MG63 (cell line): ENCODE measurements at regions not wholly inside any gene's neighbourhood (a gene's known extent, or its start where the extent isn't known, plus 50 kb on each side); places are given as distances from the start of the nearest gene placed in this dataset.
A peak's percentile ranks its signal among the peaks of the same experiment; 100 is the strongest.
"Not testable (repeated sequence)": the region's sequence is repeated elsewhere in the genome, so short reads cannot be mapped to it uniquely, and the experiment has no call there.

Source experiments
- DNase-seq: peaks from one replicate; pipeline ENCODE4 v3.0.0-alpha.2; 2020
- H3K27me3 ChIP-seq: fragments of 250-450 bp; sonication (Bioruptor Pico); 2 replicates; pipeline ENCODE4 v1.5.1; 2020; ENCODE audit warnings: mild to moderate bottlenecking, moderate library complexity
- H3K36me3 ChIP-seq: fragments of 250-450 bp; sonication (Bioruptor Pico); 2 replicates; pipeline ENCODE4 v1.5.1; 2020; ENCODE audit warnings: mild to moderate bottlenecking, moderate library complexity
- H3K4me3 ChIP-seq: fragments of 250-450 bp; sonication (Bioruptor Pico); 2 replicates; pipeline ENCODE4 v1.5.1; 2020; ENCODE audit warnings: mild to moderate bottlenecking, moderate library complexity
- H3K9me3 ChIP-seq: fragments of 250-450 bp; sonication (Bioruptor Pico); 2 replicates; pipeline ENCODE4 v1.5.1; 2020; ENCODE audit warnings: mild to moderate bottlenecking, moderate library complexity

DNA sequence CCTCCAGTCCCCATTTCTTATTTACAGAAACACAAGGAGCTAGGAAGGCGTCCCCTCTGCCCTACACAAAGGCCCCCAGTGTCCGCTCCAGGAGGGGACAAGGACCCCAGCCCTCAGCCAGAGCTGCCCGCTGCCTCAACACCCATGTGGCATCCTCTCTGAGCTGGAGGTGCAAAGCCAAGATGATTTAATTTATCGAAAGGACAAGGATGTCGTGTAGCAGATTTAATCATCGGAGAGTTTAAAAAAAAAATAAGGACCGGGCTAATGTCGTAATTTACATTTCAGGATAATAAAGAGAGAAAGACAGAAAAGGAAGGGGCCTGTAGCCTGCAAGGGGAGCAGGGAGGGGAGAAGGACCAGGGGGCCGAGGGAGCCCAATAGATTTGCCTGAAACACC lies 68.3 kb upstream of the CASZ1 start:
- H3K9me3 ChIP-seq, result no peaks in the 10 kb centered on the region
- DNase-seq, result no peak
- H3K27me3 ChIP-seq, result no peaks in the 10 kb centered on the region
- no peaks in the 10 kb centered on the region for H3K36me3 ChIP-seq
- H3K4me3 ChIP-seq, result no peak overlapping the region

DNA sequence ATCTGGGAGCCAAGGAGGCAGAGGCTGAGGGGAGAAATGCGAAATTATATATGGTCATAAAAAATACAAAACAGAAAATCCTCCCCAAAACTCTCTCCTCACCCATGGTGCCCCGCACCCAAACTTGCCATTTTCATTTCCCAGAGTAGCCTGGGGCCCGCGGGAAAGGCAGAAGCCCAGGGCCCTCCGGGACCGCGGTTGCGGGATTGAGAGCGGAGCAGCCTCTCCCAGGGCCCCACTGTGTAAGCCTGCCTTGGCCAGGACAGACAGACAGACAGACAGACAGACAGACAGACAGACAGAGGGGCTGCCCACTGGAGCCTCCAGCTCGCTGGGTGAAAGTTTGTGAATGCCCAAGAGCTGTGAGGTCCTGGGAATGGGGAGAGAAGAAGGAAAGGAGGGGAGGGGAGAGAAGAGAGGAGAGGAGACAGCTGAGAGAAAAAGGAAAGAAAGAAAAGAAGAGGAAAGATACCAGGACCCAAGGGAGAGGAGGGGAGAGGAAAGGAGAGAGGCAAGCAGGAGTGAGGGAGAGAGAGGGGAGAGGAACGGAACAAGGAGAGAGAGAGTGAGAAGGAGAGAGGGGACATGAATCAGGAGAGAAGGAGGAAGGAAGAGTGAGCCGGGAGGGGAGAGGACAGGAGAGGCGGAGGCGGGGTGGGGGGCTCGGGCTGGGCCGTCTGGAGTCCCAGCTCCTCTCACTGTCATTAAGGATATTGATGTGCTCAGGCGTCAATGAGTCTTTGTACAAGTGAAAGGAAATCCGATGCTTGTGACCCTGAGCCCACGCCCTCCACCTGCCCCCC lies 69.3 kb upstream of the CASZ1 start:
- no peak for DNase-seq
- no peak overlapping the region for H3K4me3 ChIP-seq
- no peaks in the 10 kb centered on the region for H3K27me3 ChIP-seq
- no peaks in the 10 kb centered on the region for H3K9me3 ChIP-seq
- H3K36me3 ChIP-seq, result no peaks in the 10 kb centered on the region

DNA sequence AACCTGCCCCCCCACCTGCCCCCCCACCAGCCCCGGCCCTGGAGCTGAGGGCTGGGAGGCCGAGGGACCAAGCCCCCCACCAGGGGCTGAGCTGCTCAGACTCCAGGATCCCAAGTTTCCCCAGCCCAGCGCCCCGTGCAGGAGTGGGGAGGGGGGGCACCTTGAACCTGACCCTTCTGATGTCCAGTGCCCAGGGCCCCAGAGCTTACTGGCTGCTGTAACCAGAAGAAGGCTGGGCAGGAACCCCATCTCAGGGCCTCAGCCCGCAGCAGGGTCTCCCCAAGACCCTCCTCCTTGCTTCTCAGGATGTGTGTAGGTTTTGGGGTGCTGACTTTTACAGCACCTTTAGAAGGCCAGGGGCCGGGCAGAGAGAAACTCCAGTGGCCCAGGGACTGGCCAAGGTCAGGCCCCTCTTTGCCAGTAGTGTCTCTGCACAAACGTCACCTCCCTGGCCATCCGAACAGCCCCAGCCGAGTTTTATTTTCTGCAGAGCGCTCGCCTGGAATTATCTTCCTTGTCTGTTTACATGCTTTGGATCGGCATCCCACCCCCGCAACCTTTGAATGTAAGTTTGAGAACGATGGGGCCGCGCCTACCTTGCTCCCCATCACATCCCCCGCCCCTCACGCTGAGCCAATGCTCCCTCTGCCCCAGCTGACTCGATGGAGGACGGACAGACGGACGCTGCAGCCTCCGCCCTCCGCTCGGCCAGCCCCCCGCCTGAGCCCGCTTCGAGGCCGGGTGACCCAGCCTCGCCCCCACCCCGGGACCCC lies 70.1 kb upstream of the CASZ1 start:
- H3K36me3 ChIP-seq, result no peaks in the 10 kb centered on the region
- H3K27me3 ChIP-seq, result no peaks in the 10 kb centered on the region
- peak; percentile 36 for DNase-seq

DNA sequence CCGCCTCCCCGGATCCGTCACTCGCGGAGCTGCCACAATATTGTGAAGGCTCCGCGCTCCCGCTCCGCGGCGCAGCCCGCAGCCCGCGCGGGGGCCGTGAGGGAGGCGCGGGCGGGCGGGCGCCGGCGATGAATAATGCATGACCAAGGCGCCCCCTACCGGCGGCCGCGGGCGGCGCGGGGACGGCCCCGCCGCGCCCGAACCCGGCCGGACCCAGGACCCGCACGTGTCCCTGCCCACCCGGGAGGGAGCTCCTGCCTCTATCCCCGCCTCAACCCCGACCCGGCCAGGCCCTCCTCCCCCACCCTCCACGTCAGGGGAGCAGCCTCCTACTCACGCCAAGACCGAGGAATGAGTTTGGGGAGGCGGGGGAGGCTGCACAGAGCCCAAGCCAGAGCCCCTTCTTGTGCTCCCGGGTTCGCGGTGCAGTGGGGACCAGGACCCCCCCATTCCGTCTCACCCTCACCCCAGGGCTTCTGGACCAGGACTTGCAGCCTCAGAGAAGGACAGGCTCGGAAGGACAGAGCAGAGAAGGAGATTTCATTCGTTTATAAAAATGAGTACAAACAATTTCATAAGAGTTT lies 70.8 kb upstream of the CASZ1 start:
- no peaks in the 10 kb centered on the region for H3K27me3 ChIP-seq
- peak overlapping the region; percentile 33 for H3K4me3 ChIP-seq
- DNase-seq, result peak; percentile 67
- H3K36me3 ChIP-seq, result no peaks in the 10 kb centered on the region
- no peaks in the 10 kb centered on the region for H3K9me3 ChIP-seq

More for the DNA sequence above, 70.1 kb upstream of the CASZ1 start:
- no peaks in the 10 kb centered on the region for H3K9me3 ChIP-seq
- H3K4me3 ChIP-seq, result no peak overlapping the region

DNA sequence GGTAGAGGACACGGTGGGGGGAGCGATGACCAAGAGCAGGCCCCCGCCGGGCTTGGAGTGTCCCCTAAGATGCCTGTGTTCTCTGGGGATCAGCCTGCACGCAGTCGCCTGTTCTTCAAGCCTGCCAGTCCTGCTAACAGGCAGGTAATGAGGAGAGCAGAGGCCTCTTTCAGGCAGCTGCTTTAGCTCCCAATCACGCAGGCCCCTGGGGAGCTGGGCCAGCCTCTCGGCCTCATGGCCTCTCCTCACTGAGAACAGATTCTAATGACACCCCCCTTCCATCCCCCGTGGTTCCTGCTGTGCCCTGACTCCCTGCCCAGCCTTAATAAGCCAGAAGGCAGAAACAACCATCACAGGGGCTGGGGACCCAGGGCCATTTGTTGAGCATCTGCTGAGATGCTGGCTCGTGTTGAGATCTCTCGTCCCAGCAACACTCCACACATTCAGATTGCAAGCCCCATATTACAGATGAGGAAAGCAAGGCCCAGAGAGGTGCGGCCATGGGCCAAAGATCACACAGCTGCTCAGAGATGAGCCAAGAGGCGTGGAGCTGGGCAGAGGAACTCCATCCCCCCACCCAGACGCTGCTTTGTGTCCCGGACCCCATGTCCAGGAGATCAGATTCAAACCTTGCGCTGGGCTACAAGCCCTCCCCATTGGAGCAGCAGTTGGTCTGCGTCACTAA lies 71.6 kb upstream of the CASZ1 start:
- no peak for DNase-seq
- H3K4me3 ChIP-seq, result no peak overlapping the region
- no peaks in the 10 kb centered on the region for H3K27me3 ChIP-seq
- no peaks in the 10 kb centered on the region for H3K9me3 ChIP-seq
- H3K36me3 ChIP-seq, result no peaks in the 10 kb centered on the region

DNA sequence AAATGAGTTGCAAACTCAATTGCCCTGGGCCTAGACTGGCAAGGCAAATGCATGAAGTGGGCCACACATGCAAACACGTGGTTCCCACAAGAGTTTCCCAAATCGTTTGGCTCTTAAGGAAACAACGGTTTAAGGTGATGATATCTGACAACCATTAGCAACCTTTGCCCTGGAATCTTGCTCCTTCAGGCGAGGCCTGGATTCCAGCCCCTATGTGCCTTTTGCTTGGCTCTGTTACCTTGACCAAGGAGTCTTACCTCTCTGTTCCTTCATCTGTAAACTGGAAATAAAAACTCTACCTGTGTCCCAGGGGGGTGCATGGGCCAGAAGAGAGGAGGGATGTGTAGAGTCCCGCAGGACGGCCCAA lies 72.1 kb upstream of the CASZ1 start:
- Histone ChIP-seq H3K27me3 (no peaks in the 10 kb centered on the region), H3K36me3 (no peaks in the 10 kb centered on the region), H3K4me3 (no peak overlapping the region), H3K9me3 (no peaks in the 10 kb centered on the region)
- no peak for DNase-seq

DNA sequence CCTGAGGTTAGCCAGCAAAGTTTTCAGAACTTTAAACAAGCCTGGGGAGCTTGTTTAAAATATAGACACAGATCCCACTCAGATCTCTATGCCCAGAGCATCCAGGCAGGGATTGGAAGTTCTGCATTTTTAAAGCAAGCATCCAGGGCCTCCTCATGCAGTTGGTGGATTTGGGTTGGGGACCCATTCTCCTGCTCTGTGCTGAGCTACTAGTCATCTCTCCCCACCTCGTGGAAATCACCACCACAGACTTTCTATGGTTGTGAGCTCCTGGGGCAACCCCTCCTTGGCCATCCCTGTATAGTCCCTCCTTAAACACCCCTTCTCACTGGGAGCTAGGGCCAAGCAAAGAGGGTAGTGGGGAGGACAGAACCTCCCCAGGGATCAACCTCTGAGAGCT lies 73.5 kb upstream of the CASZ1 start:
- Histone ChIP-seq H3K36me3 (no peaks in the 10 kb centered on the region), H3K4me3 (no peak overlapping the region), H3K27me3 (no peaks in the 10 kb centered on the region), H3K9me3 (no peaks in the 10 kb centered on the region)
- DNase-seq, result no peak

DNA sequence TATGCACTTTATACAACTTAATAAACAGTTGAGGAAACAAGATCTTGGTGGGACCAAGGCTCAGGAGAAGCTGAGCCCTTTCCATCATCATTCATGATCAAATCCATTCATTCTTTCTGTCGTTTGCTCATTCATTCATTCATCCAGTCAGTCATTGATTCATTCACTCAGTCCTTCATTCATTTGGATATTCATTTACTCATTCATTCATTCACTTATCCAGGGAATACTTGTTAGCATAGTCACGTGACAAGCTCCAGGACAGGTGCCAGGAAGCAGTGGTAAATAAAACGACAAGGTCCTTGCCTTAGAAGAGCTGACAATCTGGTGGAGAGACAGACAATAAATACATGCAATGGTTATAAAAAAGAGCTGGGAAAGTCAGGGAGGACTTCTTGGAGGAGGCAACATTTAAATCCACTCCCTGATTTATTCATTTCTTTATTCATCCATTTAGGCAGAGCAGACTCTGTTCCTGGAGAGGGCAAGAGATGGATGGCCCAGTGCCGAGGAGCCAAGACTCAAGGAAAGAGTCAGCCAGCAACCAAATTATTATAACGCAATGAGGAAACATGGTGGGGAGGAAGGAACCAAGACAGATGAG lies 74.1 kb upstream of the CASZ1 start:
- Histone ChIP-seq H3K27me3 (no peaks in the 10 kb centered on the region), H3K36me3 (no peaks in the 10 kb centered on the region), H3K9me3 (no peaks in the 10 kb centered on the region), H3K4me3 (no peak overlapping the region)
- no peak for DNase-seq

DNA sequence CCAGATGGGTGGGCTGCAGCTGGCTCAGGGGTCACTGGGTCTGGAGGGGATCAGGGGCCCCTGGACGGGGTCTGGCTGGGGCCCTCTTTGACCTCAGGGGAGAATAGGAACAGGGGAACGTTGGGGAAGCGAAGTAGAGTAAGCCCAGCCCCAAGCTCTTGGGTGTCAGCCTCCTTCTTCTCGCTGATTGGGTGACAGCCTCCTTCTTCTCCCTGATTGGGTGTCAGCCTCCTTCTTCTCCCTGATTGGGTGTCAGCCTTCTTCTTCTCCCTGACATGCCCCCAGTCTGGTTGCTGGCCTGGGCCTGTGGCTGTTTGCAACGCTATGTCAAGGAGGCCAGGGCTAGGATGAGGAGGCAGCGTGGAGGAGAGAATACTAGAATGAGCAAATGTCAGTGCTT lies 76.7 kb upstream of the CASZ1 start:
- H3K36me3 ChIP-seq, result no peaks in the 10 kb centered on the region

DNA sequence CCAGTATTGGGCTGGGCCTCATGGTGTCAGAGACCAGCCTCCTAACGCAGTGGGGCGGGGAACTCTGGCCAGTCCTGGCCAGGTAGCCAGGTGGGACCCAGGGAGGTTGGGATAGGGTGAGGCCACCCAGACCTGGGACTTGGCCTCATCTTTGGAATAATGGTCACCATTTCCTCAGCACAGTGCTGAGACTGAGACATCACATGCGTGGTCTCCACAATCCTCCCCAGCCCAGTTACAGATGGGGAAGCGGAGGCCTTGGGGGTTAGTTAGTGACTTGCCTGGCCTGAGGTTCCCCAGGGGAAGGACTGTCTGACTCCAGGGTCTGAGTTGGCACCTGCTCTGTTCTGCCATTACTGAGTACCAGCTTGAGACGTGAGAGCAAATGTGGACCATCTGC lies 77.9 kb upstream of the CASZ1 start:
- Histone ChIP-seq H3K27me3 (no peaks in the 10 kb centered on the region), H3K4me3 (no peak overlapping the region), H3K9me3 (no peaks in the 10 kb centered on the region), H3K36me3 (no peaks in the 10 kb centered on the region)
- DNase-seq, result no peak

More for the DNA sequence above, 76.7 kb upstream of the CASZ1 start:
- no peak for DNase-seq
- H3K27me3 ChIP-seq, result no peaks in the 10 kb centered on the region
- H3K4me3 ChIP-seq, result no peak overlapping the region
- no peaks in the 10 kb centered on the region for H3K9me3 ChIP-seq

DNA sequence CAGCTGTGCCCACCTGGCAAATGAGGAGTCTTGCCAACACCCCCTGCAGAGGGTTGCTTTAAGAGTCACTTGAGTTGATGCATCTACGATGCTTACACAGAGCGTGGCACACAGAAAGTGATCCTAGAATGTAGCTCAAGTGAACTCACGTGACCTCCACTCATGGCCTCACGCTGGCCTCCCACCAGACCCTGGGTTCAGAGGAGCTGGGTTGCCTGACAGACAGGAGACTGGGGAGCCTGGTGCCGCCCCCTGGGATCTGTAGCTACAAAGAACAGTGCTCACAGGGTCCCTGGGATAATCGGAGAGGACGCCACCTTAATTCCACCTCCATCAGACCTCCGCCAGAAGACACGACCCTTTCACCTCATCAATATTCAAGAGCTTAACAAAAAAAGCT lies 81.4 kb upstream of the CASZ1 start:
- H3K9me3 ChIP-seq, result no peaks in the 10 kb centered on the region
- DNase-seq, result no peak
- no peak overlapping the region for H3K4me3 ChIP-seq
- H3K36me3 ChIP-seq, result no peaks in the 10 kb centered on the region
- no peaks in the 10 kb centered on the region for H3K27me3 ChIP-seq

DNA sequence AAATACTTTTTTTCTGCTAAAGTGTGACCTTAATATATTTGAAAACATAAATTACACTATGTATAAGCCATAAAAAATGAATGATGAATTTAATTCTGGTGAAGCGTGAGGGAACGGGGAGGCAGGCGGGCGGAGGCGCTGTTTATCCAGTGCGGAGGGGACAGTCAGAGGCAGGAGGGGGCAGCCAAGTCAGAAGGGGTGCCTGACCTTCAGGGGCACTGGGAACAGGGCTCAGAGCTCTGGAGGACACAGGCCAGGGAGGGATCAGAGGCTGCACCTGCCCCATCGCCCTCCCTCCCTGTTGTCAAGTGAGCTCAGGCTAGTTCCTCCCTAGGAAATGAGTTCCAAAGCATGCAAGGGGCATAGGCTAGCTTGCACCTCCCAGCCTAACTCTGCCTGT lies 82.0 kb upstream of the CASZ1 start:
- Histone ChIP-seq H3K27me3 (no peaks in the 10 kb centered on the region), H3K36me3 (no peaks in the 10 kb centered on the region), H3K4me3 (no peak overlapping the region), H3K9me3 (no peaks in the 10 kb centered on the region)
- no peak for DNase-seq

DNA sequence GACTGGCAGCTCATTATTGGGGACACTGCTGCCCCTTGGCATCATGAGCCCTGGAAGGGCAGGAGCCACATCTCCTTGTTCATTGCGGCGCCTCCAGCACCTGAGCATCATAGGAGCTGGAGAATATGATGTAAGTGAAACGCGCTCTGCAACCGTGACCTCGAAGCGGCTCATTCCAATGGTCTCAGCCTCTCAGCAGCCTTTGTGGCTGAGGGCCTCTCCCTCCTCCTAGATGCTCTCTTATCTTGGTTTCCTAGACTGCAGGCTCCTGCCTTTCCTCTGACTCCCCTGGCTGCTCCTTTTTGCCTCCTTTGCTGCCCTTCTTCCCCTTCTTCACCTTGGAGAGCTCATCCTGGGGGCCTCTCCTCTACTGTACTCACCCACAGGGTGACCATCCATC lies 83.6 kb upstream of the CASZ1 start:
- DNase-seq, result no peak

DNA sequence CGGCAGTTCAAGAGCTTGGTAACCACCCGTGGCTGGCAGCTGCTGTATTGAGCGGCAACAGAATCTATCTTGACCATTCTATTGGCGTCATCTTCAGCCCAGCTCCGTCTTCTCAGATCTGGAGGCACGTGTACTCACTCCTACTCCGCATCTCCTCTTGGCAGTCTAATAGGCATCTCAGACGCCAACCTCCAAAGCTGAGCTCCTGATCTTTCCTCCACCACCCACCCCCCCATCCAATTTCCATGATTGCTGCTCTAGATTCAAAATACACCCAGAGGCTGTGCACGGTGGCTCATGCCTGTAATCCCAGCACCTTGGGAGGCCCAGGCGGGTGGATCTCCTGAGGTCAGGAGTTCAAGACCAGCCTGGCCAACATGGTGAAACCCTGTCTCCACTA lies 84.6 kb upstream of the CASZ1 start:
- H3K4me3 ChIP-seq, result no peak overlapping the region
- DNase-seq, result no peak
- H3K36me3 ChIP-seq, result no peaks in the 10 kb centered on the region
- H3K9me3 ChIP-seq, result no peaks in the 10 kb centered on the region
- H3K27me3 ChIP-seq, result no peaks in the 10 kb centered on the region

More for the DNA sequence above, 83.6 kb upstream of the CASZ1 start:
- Histone ChIP-seq H3K9me3 (no peaks in the 10 kb centered on the region), H3K36me3 (no peaks in the 10 kb centered on the region), H3K27me3 (no peaks in the 10 kb centered on the region), H3K4me3 (no peak overlapping the region)

DNA sequence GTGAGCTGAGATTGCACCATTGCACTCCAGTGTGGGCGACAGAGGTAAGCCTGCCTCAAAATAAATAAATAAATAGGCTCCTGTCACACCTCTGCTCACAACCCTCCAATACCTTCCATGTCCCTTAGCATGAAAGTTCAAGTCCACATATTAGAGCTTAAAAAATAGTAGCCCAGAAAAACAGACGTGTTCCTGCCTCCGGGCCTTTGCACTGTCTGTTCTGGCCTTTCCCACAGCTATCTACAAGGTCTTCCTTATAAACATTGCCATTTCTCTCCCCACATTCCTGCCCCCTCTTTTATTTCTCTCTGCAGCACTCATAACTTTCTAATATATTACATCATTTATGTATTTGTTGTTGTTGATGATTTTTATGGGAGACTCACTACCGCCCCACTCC lies 85.6 kb upstream of the CASZ1 start:
- Histone ChIP-seq H3K4me3 (no peak overlapping the region), H3K36me3 (no peaks in the 10 kb centered on the region), H3K27me3 (no peaks in the 10 kb centered on the region), H3K9me3 (no peaks in the 10 kb centered on the region)
- no peak for DNase-seq

DNA sequence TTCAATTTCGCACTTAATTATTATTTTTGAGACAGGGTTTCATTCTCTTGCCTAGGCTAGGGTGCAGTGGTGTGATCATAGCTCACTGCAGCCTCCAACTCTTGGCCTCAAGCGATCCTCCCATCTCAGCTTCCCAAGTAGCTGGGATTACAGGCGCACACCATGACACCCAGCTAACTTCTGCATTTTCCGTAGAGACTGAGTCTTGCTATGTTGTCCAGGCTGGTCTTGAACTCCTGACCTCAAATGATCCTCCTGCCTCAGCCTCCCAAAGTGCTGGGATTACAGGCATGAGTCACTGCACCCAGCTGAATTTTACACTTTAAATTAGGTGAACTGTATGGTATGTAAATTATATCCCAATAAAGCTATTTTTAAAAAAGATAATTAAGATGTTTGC lies 90.6 kb upstream of the CASZ1 start:
- H3K27me3 ChIP-seq, result not testable (repeated sequence)

DNA sequence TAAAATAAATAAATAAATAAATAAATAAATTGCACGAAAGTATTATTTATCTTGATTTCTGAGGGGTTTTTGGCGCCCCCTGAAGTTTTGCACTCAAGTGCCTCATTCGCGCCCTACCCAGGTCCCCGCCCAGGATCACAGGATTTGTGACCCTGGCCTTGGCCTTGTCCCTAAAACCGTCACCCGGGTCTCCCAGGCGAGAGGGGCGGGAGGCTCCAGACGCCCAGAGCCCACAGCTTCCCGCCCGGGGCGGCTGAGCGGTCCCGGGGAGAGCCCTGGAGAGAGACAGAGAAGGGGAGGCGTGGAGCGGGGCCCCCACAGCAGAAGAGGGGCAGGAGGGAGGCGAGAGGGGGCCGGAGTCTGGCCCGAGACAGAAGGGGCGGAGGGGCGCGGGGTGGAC lies 91.8 kb upstream of the CASZ1 start:
- Histone ChIP-seq H3K27me3 (no peaks in the 10 kb centered on the region), H3K4me3 (no peak overlapping the region), H3K36me3 (no peaks in the 10 kb centered on the region), H3K9me3 (no peaks in the 10 kb centered on the region)
- DNase-seq, result no peak

More for the DNA sequence above, 90.6 kb upstream of the CASZ1 start:
- H3K36me3 ChIP-seq, H3K4me3 ChIP-seq, DNase-seq, H3K9me3 ChIP-seq: not testable (repeated sequence)
